H1 (cell line): ENCODE measurements at regions not wholly inside any gene's neighbourhood (a gene's known extent, or its start where the extent isn't known, plus 50 kb on each side); places are given as distances from the start of the nearest gene placed in this dataset.

Experiments
- BCL11A ChIP-seq, 2 experiments: IDR thresholded peaks; one replicate each; pipeline ENCODE4 v1.6.1; 2011; ENCODE audit warnings: low read depth in 2 of 2, low read length in 2 of 2, mild to moderate bottlenecking in 2 of 2
- CTCF ChIP-seq, 3 experiments: IDR thresholded peaks; 1 replicate in 2 of 3; 2 replicates in 1 of 3; pipeline versions ENCODE4 v1.5.1 to v1.6.1; 2011; ENCODE audit warnings: low read length in 3 of 3, mild to moderate bottlenecking in 3 of 3, inconsistent platforms in 2 of 3, low read depth in 1 of 3, moderate library complexity in 1 of 3; ENCODE audit not compliant: insufficient read depth in 1 of 3; ENCODE audit errors: control extremely low read depth in 1 of 3
- EZH2 ChIP-seq: fragments of 200-600 bp; sonication (generic); IDR thresholded peaks from 2 replicates; pipeline ENCODE4 v1.7.1; 2012; ENCODE audit warnings: low read depth, mild to moderate bottlenecking, moderate library complexity, low read length, inconsistent platforms; ENCODE audit not compliant: severe bottlenecking
- FOSL1 ChIP-seq: IDR thresholded peaks from 2 replicates; pipeline ENCODE4 v1.6.1; 2011; ENCODE audit warnings: mild to moderate bottlenecking, low read depth, low read length, moderate library complexity; ENCODE audit not compliant: insufficient read depth
- GABPA ChIP-seq: IDR thresholded peaks from 2 replicates; pipeline ENCODE4 v1.6.1; 2011; ENCODE audit warnings: mild to moderate bottlenecking, low read length, moderate library complexity, borderline replicate concordance; ENCODE audit not compliant: insufficient read depth
- HDAC6 ChIP-seq: IDR thresholded peaks from one replicate; pipeline ENCODE4 v1.7.1; 2012; ENCODE audit warnings: low read depth, mild to moderate bottlenecking, inconsistent platforms, low read length, moderate library complexity
- POLR2A ChIP-seq, 2 experiments: IDR thresholded peaks; 1 replicate in 1 of 2; 2 replicates in 1 of 2; pipeline ENCODE4 v1.6.1; 2011; ENCODE audit warnings: low read depth in 2 of 2, low read length in 2 of 2, mild to moderate bottlenecking in 2 of 2; ENCODE audit errors: control extremely low read depth in 1 of 2
- POLR2AphosphoS5 ChIP-seq: IDR thresholded peaks from 2 replicates; pipeline ENCODE4 v1.6.1; 2011; ENCODE audit warnings: low read depth, low read length
- SIN3A ChIP-seq, 2 experiments: IDR thresholded peaks in 1 of 2; conservative IDR thresholded peaks in 1 of 2; 2 replicates each; pipeline ENCODE4 v1.6.1; 2011 to 2012; ENCODE audit warnings: low read length in 2 of 2, improper control_type of control experiment in 1 of 2, low read depth in 1 of 2, mild to moderate bottlenecking in 1 of 2
- SUZ12 ChIP-seq: fragments of 200-600 bp; sonication (generic); IDR thresholded peaks from 2 replicates; pipeline ENCODE4 v1.6.1; 2012; ENCODE audit warnings: mild to moderate bottlenecking, inconsistent platforms, low read length, moderate library complexity, mixed read lengths
- TAF1 ChIP-seq: IDR thresholded peaks from 2 replicates; pipeline ENCODE4 v1.6.1; 2011; ENCODE audit warnings: mild to moderate bottlenecking, low read depth, low read length
- USF2 ChIP-seq: IDR thresholded peaks from 2 replicates; pipeline ENCODE4 v1.6.1; 2011; ENCODE audit warnings: low read length, improper control_type of control experiment
- YY1 ChIP-seq: IDR thresholded peaks from 2 replicates; pipeline ENCODE4 v1.6.1; 2011; ENCODE audit warnings: low read depth, mild to moderate bottlenecking, low read length
- ZNF274 ChIP-seq: IDR thresholded peaks from 2 replicates; pipeline ENCODE4 v1.7.0; 2012; ENCODE audit warnings: low read length, borderline replicate concordance; ENCODE audit errors: extremely low read depth

- TF ChIP-seq SIN3A (conservative IDR thresholded peaks at IDR 0.05 in 1 of 2, IDR thresholded peaks at IDR 0.05 in 1 of 2; ENCODE audit: low read depth in 1 of 2, low read length in 2 of 2) (no peak), GABPA (no peak), USF2 (no peak), CTCF (IDR thresholded peaks at IDR 0.05; ENCODE audit: control extremely low read depth in 1 of 3, insufficient read depth in 1 of 3, low read depth in 1 of 3, low read length in 3 of 3) (no peak), POLR2AphosphoS5 (no peak), POLR2A (IDR thresholded peaks at IDR 0.05; ENCODE audit: control extremely low read depth in 1 of 2, low read depth in 2 of 2, low read length in 2 of 2) (no peak), BCL11A (IDR thresholded peaks at IDR 0.05; ENCODE audit: low read depth in 2 of 2, low read length in 2 of 2) (no peak), YY1 (no peak), EZH2 (no peak), ZNF274 (no peak), HDAC6 (no peak), TAF1 (no peak), FOSL1 (no peak), SUZ12 (no peak)
These were observed 121.1 kb upstream of the PDE1C start for GRCh38 chr7:32191305-32191704.
